Skin epidermis (tissue), 12 donors: ENCODE measurements at regions not wholly inside any gene's neighbourhood (a gene's known extent, or its start where the extent isn't known, plus 50 kb on each side); places are given as distances from the start of the nearest gene placed in this dataset.

Experiments used
- H3K27ac ChIP-seq, 21 experiments: fragments of 200-600 bp; sonication (generic) in 11 of 21; one replicate each; pipeline ENCODE4 v1.5.0; 2020; ENCODE audit warnings: mild to moderate bottlenecking in 3 of 21, inconsistent platforms in 2 of 21, moderate library complexity in 2 of 21
- H3K4me3 ChIP-seq, 7 experiments: fragments of 200-600 bp; sonication (generic) in 2 of 7; one replicate each; pipeline ENCODE4 v1.5.0; 2020; ENCODE audit warnings: inconsistent platforms in 2 of 7, mild to moderate bottlenecking in 2 of 7, moderate library complexity in 1 of 7

GRCh38 chr6:168128631-168129291, 49.7 kb upstream of the FRMD1 start:
- no peak overlapping the region for H3K4me3 ChIP-seq
- H3K27ac ChIP-seq = no peak overlapping the region
